Suprapubic skin (tissue), 4 donors: ENCODE measurements at regions not wholly inside any gene's neighbourhood (a gene's known extent, or its start where the extent isn't known, plus 50 kb on each side); places are given as distances from the start of the nearest gene placed in this dataset.

Experiments used
- EP300 ChIP-seq: sonication (generic); formaldehyde crosslinking; IDR thresholded peaks from one replicate; pipeline ENCODE4 v1.6.1; 2017; ENCODE audit warnings: antibody characterized with exemption
- POLR2A ChIP-seq, 2 donors: fragments of 450-650 bp; IDR thresholded peaks; one replicate each; pipeline ENCODE4 v1.6.1; 2017; ENCODE audit warnings: antibody characterized with exemption in 2 of 2, mild to moderate bottlenecking in 2 of 2, moderate library complexity in 2 of 2
- POLR2AphosphoS5 ChIP-seq, 3 donors: sonication (generic); formaldehyde crosslinking; IDR thresholded peaks; one replicate each; pipeline ENCODE4 v1.6.1; 2017; ENCODE audit warnings: antibody characterized with exemption in 3 of 3
- TF ChIP-seq, protein P1 (sequence below), 2 donors: fragments of 200-600 bp in 1 of 2; fragments of 450-650 bp in 1 of 2; sonication (generic) in 1 of 2; IDR thresholded peaks; one replicate each; pipeline ENCODE4 v1.5.1; 2016 to 2019; ENCODE audit warnings: antibody characterized with exemption in 2 of 2, mild to moderate bottlenecking in 1 of 2, moderate library complexity in 1 of 2

DNA sequence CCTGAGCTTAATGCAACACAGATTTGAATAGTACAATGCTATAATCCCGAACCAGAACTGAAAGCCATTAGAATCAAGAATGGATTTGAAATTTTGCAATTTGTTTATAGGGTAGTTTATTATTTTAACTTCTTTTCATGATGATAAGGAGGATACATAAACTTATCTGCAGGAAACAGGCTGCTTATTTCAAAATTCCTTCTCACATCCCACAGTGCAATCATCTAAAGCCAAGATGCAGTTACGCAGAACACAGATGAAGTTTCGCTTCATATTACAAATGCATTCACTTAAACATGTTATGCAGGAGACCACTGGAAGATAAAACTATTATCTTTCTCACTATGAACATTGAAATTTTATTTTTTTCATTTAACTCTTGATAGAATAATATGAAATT is 1019.6 kb downstream of the PLA2G4A start:
- TF ChIP-seq, protein P1, sequence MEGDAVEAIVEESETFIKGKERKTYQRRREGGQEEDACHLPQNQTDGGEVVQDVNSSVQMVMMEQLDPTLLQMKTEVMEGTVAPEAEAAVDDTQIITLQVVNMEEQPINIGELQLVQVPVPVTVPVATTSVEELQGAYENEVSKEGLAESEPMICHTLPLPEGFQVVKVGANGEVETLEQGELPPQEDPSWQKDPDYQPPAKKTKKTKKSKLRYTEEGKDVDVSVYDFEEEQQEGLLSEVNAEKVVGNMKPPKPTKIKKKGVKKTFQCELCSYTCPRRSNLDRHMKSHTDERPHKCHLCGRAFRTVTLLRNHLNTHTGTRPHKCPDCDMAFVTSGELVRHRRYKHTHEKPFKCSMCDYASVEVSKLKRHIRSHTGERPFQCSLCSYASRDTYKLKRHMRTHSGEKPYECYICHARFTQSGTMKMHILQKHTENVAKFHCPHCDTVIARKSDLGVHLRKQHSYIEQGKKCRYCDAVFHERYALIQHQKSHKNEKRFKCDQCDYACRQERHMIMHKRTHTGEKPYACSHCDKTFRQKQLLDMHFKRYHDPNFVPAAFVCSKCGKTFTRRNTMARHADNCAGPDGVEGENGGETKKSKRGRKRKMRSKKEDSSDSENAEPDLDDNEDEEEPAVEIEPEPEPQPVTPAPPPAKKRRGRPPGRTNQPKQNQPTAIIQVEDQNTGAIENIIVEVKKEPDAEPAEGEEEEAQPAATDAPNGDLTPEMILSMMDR (IDR thresholded peaks at IDR 0.05) = no peak
- TF ChIP-seq POLR2AphosphoS5 (IDR thresholded peaks at IDR 0.05) (no peak), POLR2A (IDR thresholded peaks at IDR 0.05) (no peak), EP300 (no peak)
